Peyer's patch (tissue), 4 donors: ENCODE measurements at regions not wholly inside any gene's neighbourhood (a gene's known extent, or its start where the extent isn't known, plus 50 kb on each side); places are given as distances from the start of the nearest gene placed in this dataset.

ENCODE experiments used
- CTCF ChIP-seq, 6 experiments: fragments of 450-650 bp in 4 of 6; fragments of 200-600 bp in 2 of 6; sonication (generic) in 1 of 6; IDR thresholded peaks; one replicate each; pipeline ENCODE4 v1.5.1; 2017 to 2019; ENCODE audit warnings: antibody characterized with exemption in 6 of 6, mild to moderate bottlenecking in 3 of 6, moderate library complexity in 1 of 6
- POLR2A ChIP-seq, 2 donors: fragments of 450-650 bp; IDR thresholded peaks; one replicate each; pipeline ENCODE4 v1.5.1; 2017; ENCODE audit warnings: antibody characterized with exemption in 2 of 2, mild to moderate bottlenecking in 2 of 2, moderate library complexity in 2 of 2

- TF ChIP-seq CTCF (IDR thresholded peaks at IDR 0.05) (no peak), POLR2A (IDR thresholded peaks at IDR 0.05) (no peak)
These were observed 55.8 kb upstream of the ABL1 start for GRCh38 chr9:130779153-130779855.
